Peyer's patch (tissue), 4 donors: ENCODE measurements at regions not wholly inside any gene's neighbourhood (a gene's known extent, or its start where the extent isn't known, plus 50 kb on each side); places are given as distances from the start of the nearest gene placed in this dataset.

Experiments used
- POLR2A ChIP-seq, 2 donors: fragments of 450-650 bp; IDR thresholded peaks; one replicate each; pipeline ENCODE4 v1.5.1; 2017; ENCODE audit warnings: antibody characterized with exemption in 2 of 2, mild to moderate bottlenecking in 2 of 2, moderate library complexity in 2 of 2
- TF ChIP-seq, protein P1 (sequence below), 6 experiments: fragments of 450-650 bp in 4 of 6; fragments of 200-600 bp in 2 of 6; sonication (generic) in 1 of 6; IDR thresholded peaks; one replicate each; pipeline ENCODE4 v1.5.1; 2017 to 2019; ENCODE audit warnings: antibody characterized with exemption in 6 of 6, mild to moderate bottlenecking in 3 of 6, moderate library complexity in 1 of 6

DNA sequence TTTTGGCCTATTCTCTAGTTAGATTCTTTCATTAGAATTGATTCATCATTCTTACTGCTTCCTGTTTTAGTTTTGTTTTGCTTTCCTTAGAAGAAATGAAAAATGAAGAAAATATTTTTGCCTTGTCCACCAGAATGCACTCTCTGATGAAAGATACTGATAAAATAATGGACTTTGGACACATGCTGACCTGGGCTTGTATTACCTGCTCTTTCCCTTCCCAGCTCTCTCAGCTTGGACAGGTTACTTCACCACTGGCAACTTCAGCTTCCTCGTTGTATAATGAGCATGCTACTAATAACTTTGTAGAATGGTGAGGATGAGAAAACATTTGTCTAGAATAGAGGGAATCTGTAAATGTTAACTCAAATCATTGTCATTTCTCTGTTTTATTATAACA is 1468.1 kb upstream of the WWC1 start:
- TF ChIP-seq, protein P1, sequence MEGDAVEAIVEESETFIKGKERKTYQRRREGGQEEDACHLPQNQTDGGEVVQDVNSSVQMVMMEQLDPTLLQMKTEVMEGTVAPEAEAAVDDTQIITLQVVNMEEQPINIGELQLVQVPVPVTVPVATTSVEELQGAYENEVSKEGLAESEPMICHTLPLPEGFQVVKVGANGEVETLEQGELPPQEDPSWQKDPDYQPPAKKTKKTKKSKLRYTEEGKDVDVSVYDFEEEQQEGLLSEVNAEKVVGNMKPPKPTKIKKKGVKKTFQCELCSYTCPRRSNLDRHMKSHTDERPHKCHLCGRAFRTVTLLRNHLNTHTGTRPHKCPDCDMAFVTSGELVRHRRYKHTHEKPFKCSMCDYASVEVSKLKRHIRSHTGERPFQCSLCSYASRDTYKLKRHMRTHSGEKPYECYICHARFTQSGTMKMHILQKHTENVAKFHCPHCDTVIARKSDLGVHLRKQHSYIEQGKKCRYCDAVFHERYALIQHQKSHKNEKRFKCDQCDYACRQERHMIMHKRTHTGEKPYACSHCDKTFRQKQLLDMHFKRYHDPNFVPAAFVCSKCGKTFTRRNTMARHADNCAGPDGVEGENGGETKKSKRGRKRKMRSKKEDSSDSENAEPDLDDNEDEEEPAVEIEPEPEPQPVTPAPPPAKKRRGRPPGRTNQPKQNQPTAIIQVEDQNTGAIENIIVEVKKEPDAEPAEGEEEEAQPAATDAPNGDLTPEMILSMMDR (IDR thresholded peaks at IDR 0.05), result no peak
- TF ChIP-seq POLR2A (IDR thresholded peaks at IDR 0.05), result no peak
